Mesenchymal stem cell (in vitro differentiated cells and primary cell): ENCODE measurements at regions not wholly inside any gene's neighbourhood (a gene's known extent, or its start where the extent isn't known, plus 50 kb on each side); places are given as distances from the start of the nearest gene placed in this dataset.
A peak's percentile ranks its signal among the peaks of the same experiment; 100 is the strongest.

Source experiments
- DNase-seq: peaks from one replicate; pipeline ENCODE4 v3.0.0-alpha.2; 2013
- H2AFZ ChIP-seq: one replicate; pipeline ENCODE4 v1.6.1; 2013; ENCODE audit warnings: low read depth, mild to moderate bottlenecking, control low read depth, inconsistent platforms, low read length, moderate library complexity
- H2AK5ac ChIP-seq: 2 replicates; pipeline ENCODE4 v1.6.1; 2013; ENCODE audit warnings: low read length, moderate library complexity, mild to moderate bottlenecking, inconsistent platforms; ENCODE audit not compliant: severe bottlenecking
- H2BK120ac ChIP-seq: one replicate; pipeline ENCODE4 v1.6.1; 2013; ENCODE audit warnings: low read depth, mild to moderate bottlenecking, inconsistent platforms, low read length, moderate library complexity
- H2BK12ac ChIP-seq, 2 experiments: one replicate each; pipeline ENCODE4 v1.6.1; 2013; ENCODE audit warnings: inconsistent platforms in 2 of 2, low read length in 2 of 2, mild to moderate bottlenecking in 2 of 2, moderate library complexity in 2 of 2, control low read depth in 1 of 2
- H2BK15ac ChIP-seq: one replicate; pipeline ENCODE4 v1.6.1; 2013; ENCODE audit warnings: mild to moderate bottlenecking, low read depth, inconsistent platforms; ENCODE audit not compliant: poor library complexity, severe bottlenecking
- H2BK5ac ChIP-seq: 2 replicates; pipeline ENCODE4 v1.6.1; 2013; ENCODE audit warnings: low read depth, mild to moderate bottlenecking, low read length, control low read depth, inconsistent platforms; ENCODE audit not compliant: poor library complexity, severe bottlenecking
- H3K14ac ChIP-seq, 2 experiments: one replicate each; pipeline ENCODE4 v1.6.1; 2013; ENCODE audit warnings: inconsistent platforms in 2 of 2, low read length in 2 of 2, control low read depth in 1 of 2, mild to moderate bottlenecking in 1 of 2, moderate library complexity in 1 of 2
- H3K18ac ChIP-seq, 2 experiments: one replicate each; pipeline ENCODE4 v1.6.1; 2013; ENCODE audit warnings: inconsistent platforms in 2 of 2, low read length in 2 of 2, control low read depth in 1 of 2, low read depth in 1 of 2, mild to moderate bottlenecking in 1 of 2
- H3K23ac ChIP-seq, 2 experiments: one replicate each; pipeline ENCODE4 v1.6.1; 2013; ENCODE audit warnings: inconsistent platforms in 2 of 2, low read length in 2 of 2, mild to moderate bottlenecking in 2 of 2, moderate library complexity in 2 of 2, control low read depth in 1 of 2
- H3K27ac ChIP-seq: 2 replicates; pipeline ENCODE4 v1.5.1; 2013; ENCODE audit warnings: mild to moderate bottlenecking, moderate library complexity, low read length, control low read depth, inconsistent platforms; ENCODE audit not compliant: poor library complexity, severe bottlenecking
- H3K27me3 ChIP-seq, 2 experiments: 2 replicates each; pipeline versions ENCODE4 v1.6.1 to v1.7.0; 2013; ENCODE audit warnings: low read length in 2 of 2, mild to moderate bottlenecking in 2 of 2, moderate library complexity in 2 of 2, control low read depth in 1 of 2, inconsistent platforms in 1 of 2; ENCODE audit not compliant: control insufficient read depth in 1 of 2, insufficient read depth in 1 of 2
- H3K36me3 ChIP-seq, 2 experiments: 2 replicates each; pipeline versions ENCODE4 v1.6.1 to v1.7.0; 2013; ENCODE audit warnings: low read length in 2 of 2, control low read depth in 1 of 2, inconsistent platforms in 1 of 2, low read depth in 1 of 2, mild to moderate bottlenecking in 1 of 2; ENCODE audit not compliant: insufficient read depth in 2 of 2, control insufficient read depth in 1 of 2
- H3K4ac ChIP-seq, 2 experiments: one replicate each; pipeline ENCODE4 v1.6.1; 2013; ENCODE audit warnings: inconsistent platforms in 2 of 2, low read length in 2 of 2, mild to moderate bottlenecking in 2 of 2, moderate library complexity in 2 of 2, control low read depth in 1 of 2, low read depth in 1 of 2
- H3K4me1 ChIP-seq: 2 replicates; pipeline ENCODE4 v1.6.1; 2013; ENCODE audit warnings: low read depth, low read length, control low read depth; ENCODE audit not compliant: control insufficient read depth, insufficient read depth
- H3K4me2 ChIP-seq: 2 replicates; pipeline ENCODE4 v1.6.1; 2013; ENCODE audit warnings: low read length, mild to moderate bottlenecking, inconsistent platforms; ENCODE audit not compliant: poor library complexity, severe bottlenecking
- H3K4me3 ChIP-seq, 2 experiments: 2 replicates each; pipeline versions ENCODE4 v1.5.1 to v1.7.0; 2013; ENCODE audit warnings: low read length in 2 of 2, mild to moderate bottlenecking in 2 of 2, control low read depth in 1 of 2, low read depth in 1 of 2; ENCODE audit not compliant: insufficient read depth in 1 of 2
- H3K79me1 ChIP-seq: replicated peaks from 2 replicates; pipeline ENCODE4 v1.6.1; 2013; ENCODE audit warnings: mild to moderate bottlenecking, control low read depth, low read length, inconsistent platforms; ENCODE audit not compliant: poor library complexity, severe bottlenecking
- H3K9ac ChIP-seq: 2 replicates; pipeline ENCODE4 v1.7.0; 2013; ENCODE audit warnings: mild to moderate bottlenecking, low read length, moderate library complexity
- H3K9me3 ChIP-seq: 2 replicates; pipeline ENCODE4 v1.7.0; 2013; ENCODE audit warnings: mild to moderate bottlenecking, low read length; ENCODE audit not compliant: control insufficient read depth
- H4K8ac ChIP-seq: one replicate; pipeline ENCODE4 v1.6.1; 2013; ENCODE audit warnings: inconsistent platforms, mild to moderate bottlenecking, low read length, moderate library complexity
- H4K91ac ChIP-seq: one replicate; pipeline ENCODE4 v1.6.1; 2013; ENCODE audit warnings: mild to moderate bottlenecking, low read length, inconsistent platforms
- WGBS: methylation state at CpG from one replicate; pipeline ENCODE4 v1.1.7; 2013; ENCODE audit warnings: mixed read lengths; 5-methylcytosine and 5-hydroxymethylcytosine counted together

- no peak overlapping the region for H2AK5ac ChIP-seq
- H3K27ac ChIP-seq = no peak overlapping the region
These were observed 171.7 kb upstream of the ASIC2 start for GRCh38 chr17:33464669-33465280.

DNA sequence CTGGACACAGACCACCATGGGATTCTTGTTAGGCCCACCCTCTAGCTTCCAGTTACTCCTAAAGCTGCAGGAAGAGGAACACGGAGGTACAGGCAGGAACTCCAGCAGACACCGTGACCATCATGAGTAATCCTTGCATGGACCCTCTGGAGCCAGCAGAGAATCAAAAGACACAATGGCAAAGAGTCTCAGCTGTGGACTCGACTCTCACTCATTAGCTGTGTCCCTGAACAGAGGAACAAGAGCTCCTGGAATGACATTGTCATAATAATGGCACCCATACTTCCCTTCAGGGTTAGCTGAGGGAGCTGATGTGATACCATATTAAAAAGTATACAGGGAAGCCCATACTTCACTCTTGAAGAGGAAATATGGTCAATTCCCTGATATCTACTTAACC, 176.3 kb upstream of the ASIC2 start:
- no peaks in the 10 kb centered on the region for H3K36me3 ChIP-seq
- H3K4ac ChIP-seq = peak overlapping the region; percentile 86 to 94
- no peak overlapping the region for H3K4me3 ChIP-seq
- H3K4me1 ChIP-seq = peaks cover 3% of the 10 kb centered on the region
- peak overlapping the region; percentile 73 for H2BK15ac ChIP-seq
- H3K27ac ChIP-seq = no peak overlapping the region
- peak overlapping the region; percentile 94 for H2BK120ac ChIP-seq
- H2AFZ ChIP-seq = no peak overlapping the region
- H2AK5ac ChIP-seq = no peak overlapping the region
- peak overlapping the region in 1 of 2 experiments; percentile 79 for H3K14ac ChIP-seq
- no peak overlapping the region for H3K23ac ChIP-seq
- 25% methylated on average over 3 of the region's 3 CpGs for whole genome bisulfite sequencing
- no peak overlapping the region for H2BK5ac ChIP-seq
- H3K18ac ChIP-seq = peak overlapping the region; percentile 89 to 93
- peak overlapping the region; percentile 94 for H4K91ac ChIP-seq
- H3K9ac ChIP-seq = no peak overlapping the region
- H3K27me3 ChIP-seq = peaks cover 0 to 2% of the 10 kb centered on the region in 2 experiments
- H4K8ac ChIP-seq = peak overlapping the region; percentile 88
- peaks cover 5% of the 10 kb centered on the region for H3K9me3 ChIP-seq
- no peak overlapping the region for H3K4me2 ChIP-seq
- peak; percentile 35 for DNase-seq
- peak overlapping the region; percentile 78 to 96 for H2BK12ac ChIP-seq
- H3K79me1 ChIP-seq = no peaks in the 10 kb centered on the region

More at GRCh38 chr17:33464669-33465280, 171.7 kb upstream of the ASIC2 start:
- Histone ChIP-seq H2BK5ac (no peak overlapping the region), H4K91ac (no peak overlapping the region), H3K18ac (no peak overlapping the region), H2BK120ac (no peak overlapping the region), H3K23ac (no peak overlapping the region), H3K9me3 (peaks cover 5% of the 10 kb centered on the region), H2AFZ (no peak overlapping the region), H3K36me3 (no peaks in the 10 kb centered on the region), H3K4me2 (no peak overlapping the region), H3K79me1 (no peaks in the 10 kb centered on the region), H3K27me3 (peaks cover 0 to 27% of the 10 kb centered on the region in 2 experiments), H3K9ac (no peak overlapping the region), H3K4me1 (peaks cover 3% of the 10 kb centered on the region), H2BK15ac (no peak overlapping the region), H3K4me3 (no peak overlapping the region), H2BK12ac (no peak overlapping the region), H4K8ac (no peak overlapping the region), H3K4ac (no peak overlapping the region), H3K14ac (no peak overlapping the region)
- peak; percentile 91 for DNase-seq

GRCh38 chr17:33469911-33470310, 176.8 kb upstream of the ASIC2 start:
- H3K23ac ChIP-seq = no peak overlapping the region
- H2BK12ac ChIP-seq = no peak overlapping the region
- no peak overlapping the region for H2AFZ ChIP-seq
- H3K4me2 ChIP-seq = no peak overlapping the region
- H3K4me1 ChIP-seq = peaks cover 3% of the 10 kb centered on the region
- H4K91ac ChIP-seq = no peak overlapping the region
- no peak overlapping the region for H3K27ac ChIP-seq
- H3K18ac ChIP-seq = no peak overlapping the region
- H3K27me3 ChIP-seq = peaks cover 0 to 7% of the 10 kb centered on the region in 2 experiments
- no peak overlapping the region for H3K4me3 ChIP-seq
- H3K14ac ChIP-seq = no peak overlapping the region
- no peak overlapping the region for H2AK5ac ChIP-seq
- peaks cover 5% of the 10 kb centered on the region for H3K9me3 ChIP-seq
- H3K79me1 ChIP-seq = no peaks in the 10 kb centered on the region
- H2BK15ac ChIP-seq = no peak overlapping the region
- no peaks in the 10 kb centered on the region for H3K36me3 ChIP-seq
- H4K8ac ChIP-seq = no peak overlapping the region
- WGBS = 0% methylated on average over 2 of the region's 2 CpGs
- peak; percentile 97 for DNase-seq
- no peak overlapping the region for H2BK5ac ChIP-seq
- H2BK120ac ChIP-seq = no peak overlapping the region
- no peak overlapping the region for H3K9ac ChIP-seq
- no peak overlapping the region for H3K4ac ChIP-seq

- H2BK120ac ChIP-seq = no peak overlapping the region
- H3K9ac ChIP-seq = no peak overlapping the region
- no peak overlapping the region for H4K91ac ChIP-seq
- H3K4ac ChIP-seq = no peak overlapping the region
- no peak overlapping the region for H2BK5ac ChIP-seq
- H3K18ac ChIP-seq = no peak overlapping the region
- peaks cover 3% of the 10 kb centered on the region for H3K4me1 ChIP-seq
- peaks cover 0 to 16% of the 10 kb centered on the region in 2 experiments for H3K27me3 ChIP-seq
- no peak overlapping the region for H2AK5ac ChIP-seq
- no peaks in the 10 kb centered on the region for H3K9me3 ChIP-seq
- no peak overlapping the region for H2AFZ ChIP-seq
- 93% methylated on average over 3 of the region's 3 CpGs for WGBS
- DNase-seq = no peak
- no peak overlapping the region for H3K4me3 ChIP-seq
- H2BK15ac ChIP-seq = no peak overlapping the region
- H3K23ac ChIP-seq = no peak overlapping the region
- H3K79me1 ChIP-seq = no peaks in the 10 kb centered on the region
- H3K27ac ChIP-seq = no peak overlapping the region
- H3K36me3 ChIP-seq = no peaks in the 10 kb centered on the region
- no peak overlapping the region for H3K4me2 ChIP-seq
- H4K8ac ChIP-seq = peak overlapping the region; percentile 21
- peak overlapping the region; percentile 43 to 57 for H2BK12ac ChIP-seq
- no peak overlapping the region for H3K14ac ChIP-seq
These were observed 180.0 kb upstream of the ASIC2 start for GRCh38 chr17:33473061-33473460.
